ENCODE measurements at regions not wholly inside any gene's neighbourhood (a gene's known extent, or its start where the extent isn't known, plus 50 kb on each side); places are given as distances from the start of the nearest gene placed in this dataset.

- DNase-seq (ENCODE audit: low spot score): no peak
- peaks cover 71% of the 10 kb centered on the region for H3K4me1 ChIP-seq (ENCODE audit: insufficient read depth)
- no peak for TF ChIP-seq CTCF (IDR thresholded peaks at IDR 0.05; ENCODE audit: poor library complexity)
- no peak for TF ChIP-seq EZH2phosphoT487 (IDR thresholded peaks at IDR 0.05; ENCODE audit: low read depth, severe bottlenecking, unreplicated experiment)
- TF ChIP-seq EZH2 (IDR thresholded peaks at IDR 0.05; ENCODE audit: borderline replicate concordance): no peak
- H2AFZ ChIP-seq: no peak overlapping the region
- 39% methylated on average over 6 of the region's 8 CpGs for WGBS (ENCODE audit: low lambda C conversion rate, missing lambda C conversion rate)
- peak overlapping the region; percentile 77 for H3K27ac ChIP-seq
- H3K4me2 ChIP-seq: peak overlapping the region; percentile 49
- H3K79me2 ChIP-seq: peaks cover 22% of the 10 kb centered on the region
- no peaks in the 10 kb centered on the region for H3K9me3 ChIP-seq (ENCODE audit: low read depth)
- no peak overlapping the region for H3K4me3 ChIP-seq
- H3K27me3 ChIP-seq: no peaks in the 10 kb centered on the region
- no peaks in the 10 kb centered on the region for H3K36me3 ChIP-seq (replicated peaks; ENCODE audit: insufficient read depth, low read depth)
- H3K9me2 ChIP-seq (replicated peaks; ENCODE audit: insufficient read depth): no peaks in the 10 kb centered on the region
- peaks cover 6% of the 10 kb centered on the region for H4K20me1 ChIP-seq (ENCODE audit: insufficient read depth, poor library complexity, severe bottlenecking)
Observed at GRCh38 chr16:85524365-85524629, 88.8 kb upstream of the GSE1 start.

- H3K27ac ChIP-seq: peak overlapping the region; percentile 77
- H3K36me3 ChIP-seq (replicated peaks; ENCODE audit: insufficient read depth, low read depth): no peaks in the 10 kb centered on the region
- no peaks in the 10 kb centered on the region for H3K27me3 ChIP-seq
- no peaks in the 10 kb centered on the region for H3K9me3 ChIP-seq (ENCODE audit: low read depth)
- peak; percentile 51 for DNase-seq (ENCODE audit: low spot score)
- H2AFZ ChIP-seq: no peak overlapping the region
- TF ChIP-seq EZH2phosphoT487 (IDR thresholded peaks at IDR 0.05; ENCODE audit: low read depth, severe bottlenecking, unreplicated experiment) (no peak), EZH2 (IDR thresholded peaks at IDR 0.05; ENCODE audit: borderline replicate concordance) (no peak), CTCF (IDR thresholded peaks at IDR 0.05; ENCODE audit: poor library complexity) (no peak)
- peaks cover 6% of the 10 kb centered on the region for H4K20me1 ChIP-seq (ENCODE audit: insufficient read depth, poor library complexity, severe bottlenecking)
- peak overlapping the region; percentile 49 for H3K4me2 ChIP-seq
- no peak overlapping the region for H3K4me3 ChIP-seq
- peaks cover 71% of the 10 kb centered on the region for H3K4me1 ChIP-seq (ENCODE audit: insufficient read depth)
- whole genome bisulfite sequencing (ENCODE audit: low lambda C conversion rate, missing lambda C conversion rate): 62% methylated on average over 27 of the region's 29 CpGs
- no peaks in the 10 kb centered on the region for H3K9me2 ChIP-seq (replicated peaks; ENCODE audit: insufficient read depth)
- peaks cover 22% of the 10 kb centered on the region for H3K79me2 ChIP-seq
Observed at GRCh38 chr16:85524630-85525419, 88.3 kb upstream of the GSE1 start.

- Histone ChIP-seq H3K79me2 (peaks cover 15% of the 10 kb centered on the region), H4K20me1 (ENCODE audit: insufficient read depth, poor library complexity, severe bottlenecking) (peaks cover 6% of the 10 kb centered on the region), H3K9me2 (replicated peaks; ENCODE audit: insufficient read depth) (no peaks in the 10 kb centered on the region), H3K4me2 (no peak overlapping the region), H3K4me3 (no peak overlapping the region), H3K27me3 (no peaks in the 10 kb centered on the region), H2AFZ (no peak overlapping the region), H3K9me3 (ENCODE audit: low read depth) (no peaks in the 10 kb centered on the region), H3K4me1 (ENCODE audit: insufficient read depth) (peaks cover 64% of the 10 kb centered on the region), H3K36me3 (replicated peaks; ENCODE audit: insufficient read depth, low read depth) (no peaks in the 10 kb centered on the region), H3K27ac (peak overlapping the region; percentile 77)
- no peak for DNase-seq (ENCODE audit: low spot score)
- TF ChIP-seq EZH2phosphoT487 (IDR thresholded peaks at IDR 0.05; ENCODE audit: low read depth, severe bottlenecking, unreplicated experiment): no peak
- TF ChIP-seq EZH2 (IDR thresholded peaks at IDR 0.05; ENCODE audit: borderline replicate concordance): no peak
- TF ChIP-seq CTCF (IDR thresholded peaks at IDR 0.05; ENCODE audit: poor library complexity): no peak
- WGBS (ENCODE audit: low lambda C conversion rate, missing lambda C conversion rate): 88% methylated on average over 12 of the region's 12 CpGs
Observed at GRCh38 chr16:85525420-85526184, 87.5 kb upstream of the GSE1 start.

Data from hepatocyte (in vitro differentiated cells).